Stomach (tissue), 4 donors: ENCODE measurements at regions not wholly inside any gene's neighbourhood (a gene's known extent, or its start where the extent isn't known, plus 50 kb on each side); places are given as distances from the start of the nearest gene placed in this dataset.

ENCODE experiments used
- POLR2A ChIP-seq, 4 donors: fragments of 450-650 bp; IDR thresholded peaks; one replicate each; pipeline ENCODE4 v1.6.1; 2016; ENCODE audit warnings: antibody characterized with exemption in 4 of 4, control low read depth in 2 of 4, mild to moderate bottlenecking in 1 of 4, moderate library complexity in 1 of 4
- POLR2AphosphoS5 ChIP-seq, 3 donors: sonication (generic); formaldehyde crosslinking; IDR thresholded peaks; one replicate each; pipeline ENCODE4 v1.6.1; 2016; ENCODE audit warnings: antibody characterized with exemption in 3 of 3
- TF ChIP-seq, protein P1 (sequence below), 7 experiments: fragments of 450-650 bp in 4 of 7; fragments of 200-600 bp in 3 of 7; sonication (generic) in 3 of 7; IDR thresholded peaks; one replicate each; pipeline ENCODE4 v1.5.1; 2016 to 2019; ENCODE audit warnings: antibody characterized with exemption in 7 of 7, control low read depth in 2 of 7, mild to moderate bottlenecking in 1 of 7

DNA sequence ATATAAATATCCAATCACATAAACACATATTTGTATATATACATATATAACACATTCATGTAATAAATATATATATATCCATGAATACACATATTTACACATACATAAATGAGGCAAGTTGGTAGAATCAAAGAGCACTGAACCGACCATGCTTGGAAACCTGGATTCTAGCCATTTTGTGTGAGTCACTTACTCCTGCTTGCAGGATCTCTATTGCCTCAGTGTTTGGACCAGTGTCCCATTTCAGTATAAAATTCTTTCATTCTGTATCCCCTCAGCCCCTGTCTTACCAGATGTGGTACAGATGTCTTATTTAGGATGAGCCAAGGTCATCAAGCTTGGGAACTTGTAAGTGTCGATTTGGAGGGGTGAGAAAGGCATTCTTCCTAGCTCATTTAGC, 391.4 kb upstream of the FRG2C start:
- TF ChIP-seq, protein P1, sequence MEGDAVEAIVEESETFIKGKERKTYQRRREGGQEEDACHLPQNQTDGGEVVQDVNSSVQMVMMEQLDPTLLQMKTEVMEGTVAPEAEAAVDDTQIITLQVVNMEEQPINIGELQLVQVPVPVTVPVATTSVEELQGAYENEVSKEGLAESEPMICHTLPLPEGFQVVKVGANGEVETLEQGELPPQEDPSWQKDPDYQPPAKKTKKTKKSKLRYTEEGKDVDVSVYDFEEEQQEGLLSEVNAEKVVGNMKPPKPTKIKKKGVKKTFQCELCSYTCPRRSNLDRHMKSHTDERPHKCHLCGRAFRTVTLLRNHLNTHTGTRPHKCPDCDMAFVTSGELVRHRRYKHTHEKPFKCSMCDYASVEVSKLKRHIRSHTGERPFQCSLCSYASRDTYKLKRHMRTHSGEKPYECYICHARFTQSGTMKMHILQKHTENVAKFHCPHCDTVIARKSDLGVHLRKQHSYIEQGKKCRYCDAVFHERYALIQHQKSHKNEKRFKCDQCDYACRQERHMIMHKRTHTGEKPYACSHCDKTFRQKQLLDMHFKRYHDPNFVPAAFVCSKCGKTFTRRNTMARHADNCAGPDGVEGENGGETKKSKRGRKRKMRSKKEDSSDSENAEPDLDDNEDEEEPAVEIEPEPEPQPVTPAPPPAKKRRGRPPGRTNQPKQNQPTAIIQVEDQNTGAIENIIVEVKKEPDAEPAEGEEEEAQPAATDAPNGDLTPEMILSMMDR (IDR thresholded peaks at IDR 0.05) = no peak
- TF ChIP-seq POLR2A (IDR thresholded peaks at IDR 0.05) = no peak
- no peak for TF ChIP-seq POLR2AphosphoS5 (IDR thresholded peaks at IDR 0.05)
